ENCODE measurements at regions not wholly inside any gene's neighbourhood (a gene's known extent, or its start where the extent isn't known, plus 50 kb on each side); places are given as distances from the start of the nearest gene placed in this dataset.

DNA sequence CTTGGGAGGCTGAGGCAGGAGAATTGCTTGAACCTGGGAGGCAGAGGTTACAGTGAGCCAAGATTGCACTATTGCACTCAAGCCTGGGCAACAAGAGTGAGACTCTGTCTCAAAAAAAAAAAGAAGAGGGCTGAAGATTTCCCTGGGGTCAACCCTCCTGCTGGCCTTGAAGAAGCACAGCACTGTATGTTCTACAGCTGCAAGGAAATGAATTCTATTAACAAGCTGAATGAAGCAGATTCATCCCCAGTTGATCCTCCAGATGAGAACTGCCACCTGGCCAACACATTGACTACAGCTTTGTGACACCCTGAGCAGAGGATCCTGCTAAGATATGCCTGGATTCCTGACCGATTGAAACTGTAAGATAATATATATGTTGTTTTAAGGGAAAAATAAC is 129.5 kb downstream of the ADSS2 start:
- Histone ChIP-seq H3K9me3 (ENCODE audit: control insufficient read depth, insufficient read depth, low read depth, low read length) (no peaks in the 10 kb centered on the region), H3K4me1 (ENCODE audit: control insufficient read depth, insufficient read depth, low read length) (no peaks in the 10 kb centered on the region; the same call in 1 of the 2 replicates), H3K4me3 (ENCODE audit: low read depth, low read length) (no peak overlapping the region), H3K27ac (ENCODE audit: extremely low read depth, low read depth, low read length) (no peak overlapping the region), H3K36me3 (ENCODE audit: control insufficient read depth in 2 of 2, insufficient read depth in 1 of 2, low read length in 2 of 2) (no peaks in the 10 kb centered on the region)
- POLR2A ChIA-PET: no interaction called here
- CTCF ChIA-PET: interaction anchor here (0.7 kb wide), 1 partner anchor 48 kb away, joined by 3 read pairs; no protein-coding TSS in a partner anchor
- TF ChIP-seq, protein P1, sequence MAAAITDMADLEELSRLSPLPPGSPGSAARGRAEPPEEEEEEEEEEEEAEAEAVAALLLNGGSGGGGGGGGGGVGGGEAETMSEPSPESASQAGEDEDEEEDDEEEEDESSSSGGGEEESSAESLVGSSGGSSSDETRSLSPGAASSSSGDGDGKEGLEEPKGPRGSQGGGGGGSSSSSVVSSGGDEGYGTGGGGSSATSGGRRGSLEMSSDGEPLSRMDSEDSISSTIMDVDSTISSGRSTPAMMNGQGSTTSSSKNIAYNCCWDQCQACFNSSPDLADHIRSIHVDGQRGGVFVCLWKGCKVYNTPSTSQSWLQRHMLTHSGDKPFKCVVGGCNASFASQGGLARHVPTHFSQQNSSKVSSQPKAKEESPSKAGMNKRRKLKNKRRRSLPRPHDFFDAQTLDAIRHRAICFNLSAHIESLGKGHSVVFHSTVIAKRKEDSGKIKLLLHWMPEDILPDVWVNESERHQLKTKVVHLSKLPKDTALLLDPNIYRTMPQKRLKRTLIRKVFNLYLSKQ (tag by site-specific recombination; IDR thresholded peaks at IDR 0.05; ENCODE audit: borderline replicate concordance): no peak
- no peak for TF ChIP-seq ZNF677 (tag by site-specific recombination; IDR thresholded peaks at IDR 0.05)
- no peak for TF ChIP-seq ZNF596 (tag by site-specific recombination; IDR thresholded peaks at IDR 0.05)
- no peak for TF ChIP-seq REPIN1 (tag by site-specific recombination; IDR thresholded peaks at IDR 0.05; ENCODE audit: low read depth)
- no peak for TF ChIP-seq SP7 (tag by site-specific recombination; IDR thresholded peaks at IDR 0.05)
- no peak for TF ChIP-seq CTCF (tag by site-specific recombination; IDR thresholded peaks at IDR 0.05)
- TF ChIP-seq ZBTB17 (tag by site-specific recombination; IDR thresholded peaks at IDR 0.05): no peak
- TF ChIP-seq OVOL3 (tag by site-specific recombination; IDR thresholded peaks at IDR 0.05): no peak

DNA sequence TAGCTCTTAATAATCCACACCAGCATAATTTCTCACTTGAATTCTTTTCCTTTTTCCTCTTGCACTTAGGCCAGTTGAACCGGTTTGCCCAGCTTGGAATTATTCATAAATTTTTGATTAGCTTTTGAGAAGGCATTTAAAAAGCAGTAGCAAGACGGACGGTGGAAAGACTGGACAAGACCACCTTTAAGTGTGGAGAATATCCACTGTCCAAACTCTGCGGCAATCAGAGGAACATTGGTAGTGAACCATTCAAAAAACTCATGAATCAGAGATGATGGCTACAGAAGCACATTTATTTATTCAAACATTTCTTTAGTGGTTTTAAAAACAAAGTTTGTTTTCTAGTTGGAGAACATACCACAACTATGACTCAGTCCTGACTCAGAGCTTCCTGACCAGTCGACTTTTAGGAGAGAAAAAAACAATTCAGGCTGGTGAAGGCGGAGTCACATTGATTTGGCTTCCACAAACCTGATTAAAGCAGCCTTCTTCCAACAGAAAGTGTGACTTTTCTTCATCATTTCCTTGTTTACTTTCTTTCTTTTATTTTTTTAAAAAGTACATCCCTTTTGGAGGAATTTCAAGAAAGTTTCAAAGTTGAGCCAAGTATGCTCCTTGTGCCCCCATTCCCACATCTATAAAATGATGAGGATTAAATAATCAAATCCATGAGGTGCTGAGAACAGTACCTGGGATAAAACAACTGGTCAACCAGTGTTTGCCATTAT is 128.8 kb downstream of the ADSS2 start:
- Histone ChIP-seq H3K4me1 (ENCODE audit: control insufficient read depth, insufficient read depth, low read length) (no peaks in the 10 kb centered on the region; the same call in 1 of the 2 replicates), H3K36me3 (ENCODE audit: control insufficient read depth in 2 of 2, insufficient read depth in 1 of 2, low read length in 2 of 2) (no peaks in the 10 kb centered on the region), H3K9me3 (ENCODE audit: control insufficient read depth, insufficient read depth, low read depth, low read length) (no peaks in the 10 kb centered on the region; the same call in 1 of the 2 replicates), H3K27ac (ENCODE audit: extremely low read depth, low read depth, low read length) (no peak overlapping the region), H3K4me3 (ENCODE audit: low read depth, low read length) (no peak overlapping the region)
- ChIA-PET CTCF (interaction anchor here (0.6 to 0.7 kb wide), 2 partner anchors 49 to 50 kb away, joined by 3 read pairs; no protein-coding TSS in a partner anchor), POLR2A (interaction anchor here (0.5 kb wide), 1 partner anchor 56 kb away, joined by 3 read pairs; no protein-coding TSS in a partner anchor)
- TF ChIP-seq ZFP37 (tag by site-specific recombination; IDR thresholded peaks at IDR 0.05): peak; percentile 40; the same call in 1 of the 2 replicates
- 0 out of 2 replicates have a peak, but pooled peaks have one; percentile 59 for TF ChIP-seq KLF8 (tag by site-specific recombination; IDR thresholded peaks at IDR 0.05)
- TF ChIP-seq, protein P2, sequence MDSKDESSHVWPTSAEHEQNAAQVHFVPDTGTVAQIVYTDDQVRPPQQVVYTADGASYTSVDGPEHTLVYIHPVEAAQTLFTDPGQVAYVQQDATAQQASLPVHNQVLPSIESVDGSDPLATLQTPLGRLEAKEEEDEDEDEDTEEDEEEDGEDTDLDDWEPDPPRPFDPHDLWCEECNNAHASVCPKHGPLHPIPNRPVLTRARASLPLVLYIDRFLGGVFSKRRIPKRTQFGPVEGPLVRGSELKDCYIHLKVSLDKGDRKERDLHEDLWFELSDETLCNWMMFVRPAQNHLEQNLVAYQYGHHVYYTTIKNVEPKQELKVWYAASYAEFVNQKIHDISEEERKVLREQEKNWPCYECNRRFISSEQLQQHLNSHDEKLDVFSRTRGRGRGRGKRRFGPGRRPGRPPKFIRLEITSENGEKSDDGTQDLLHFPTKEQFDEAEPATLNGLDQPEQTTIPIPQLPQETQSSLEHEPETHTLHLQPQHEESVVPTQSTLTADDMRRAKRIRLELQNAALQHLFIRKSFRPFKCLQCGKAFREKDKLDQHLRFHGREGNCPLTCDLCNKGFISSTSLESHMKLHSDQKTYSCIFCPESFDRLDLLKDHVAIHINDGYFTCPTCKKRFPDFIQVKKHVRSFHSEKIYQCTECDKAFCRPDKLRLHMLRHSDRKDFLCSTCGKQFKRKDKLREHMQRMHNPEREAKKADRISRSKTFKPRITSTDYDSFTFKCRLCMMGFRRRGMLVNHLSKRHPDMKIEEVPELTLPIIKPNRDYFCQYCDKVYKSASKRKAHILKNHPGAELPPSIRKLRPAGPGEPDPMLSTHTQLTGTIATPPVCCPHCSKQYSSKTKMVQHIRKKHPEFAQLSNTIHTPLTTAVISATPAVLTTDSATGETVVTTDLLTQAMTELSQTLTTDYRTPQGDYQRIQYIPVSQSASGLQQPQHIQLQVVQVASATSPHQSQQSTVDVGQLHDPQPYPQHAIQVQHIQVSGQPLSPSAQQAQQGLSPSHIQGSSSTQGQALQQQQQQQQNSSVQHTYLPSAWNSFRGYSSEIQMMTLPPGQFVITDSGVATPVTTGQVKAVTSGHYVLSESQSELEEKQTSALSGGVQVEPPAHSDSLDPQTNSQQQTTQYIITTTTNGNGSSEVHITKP (tag by site-specific recombination; IDR thresholded peaks at IDR 0.05): 0 out of 2 replicates have a peak, but pooled peaks have one; percentile 19
- TF ChIP-seq, protein P3, sequence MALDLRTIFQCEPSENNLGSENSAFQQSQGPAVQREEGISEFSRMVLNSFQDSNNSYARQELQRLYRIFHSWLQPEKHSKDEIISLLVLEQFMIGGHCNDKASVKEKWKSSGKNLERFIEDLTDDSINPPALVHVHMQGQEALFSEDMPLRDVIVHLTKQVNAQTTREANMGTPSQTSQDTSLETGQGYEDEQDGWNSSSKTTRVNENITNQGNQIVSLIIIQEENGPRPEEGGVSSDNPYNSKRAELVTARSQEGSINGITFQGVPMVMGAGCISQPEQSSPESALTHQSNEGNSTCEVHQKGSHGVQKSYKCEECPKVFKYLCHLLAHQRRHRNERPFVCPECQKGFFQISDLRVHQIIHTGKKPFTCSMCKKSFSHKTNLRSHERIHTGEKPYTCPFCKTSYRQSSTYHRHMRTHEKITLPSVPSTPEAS (tag by site-specific recombination; IDR thresholded peaks at IDR 0.05): no peak
- peak; percentile 41; the same call in 1 of the 2 replicates for TF ChIP-seq ZNF629 (tag by site-specific recombination; IDR thresholded peaks at IDR 0.05)
- 0 out of 2 replicates have a peak, but pooled peaks have one; percentile 12 for TF ChIP-seq ZNF600 (tag by site-specific recombination; IDR thresholded peaks at IDR 0.05)
- TF ChIP-seq, protein P4, sequence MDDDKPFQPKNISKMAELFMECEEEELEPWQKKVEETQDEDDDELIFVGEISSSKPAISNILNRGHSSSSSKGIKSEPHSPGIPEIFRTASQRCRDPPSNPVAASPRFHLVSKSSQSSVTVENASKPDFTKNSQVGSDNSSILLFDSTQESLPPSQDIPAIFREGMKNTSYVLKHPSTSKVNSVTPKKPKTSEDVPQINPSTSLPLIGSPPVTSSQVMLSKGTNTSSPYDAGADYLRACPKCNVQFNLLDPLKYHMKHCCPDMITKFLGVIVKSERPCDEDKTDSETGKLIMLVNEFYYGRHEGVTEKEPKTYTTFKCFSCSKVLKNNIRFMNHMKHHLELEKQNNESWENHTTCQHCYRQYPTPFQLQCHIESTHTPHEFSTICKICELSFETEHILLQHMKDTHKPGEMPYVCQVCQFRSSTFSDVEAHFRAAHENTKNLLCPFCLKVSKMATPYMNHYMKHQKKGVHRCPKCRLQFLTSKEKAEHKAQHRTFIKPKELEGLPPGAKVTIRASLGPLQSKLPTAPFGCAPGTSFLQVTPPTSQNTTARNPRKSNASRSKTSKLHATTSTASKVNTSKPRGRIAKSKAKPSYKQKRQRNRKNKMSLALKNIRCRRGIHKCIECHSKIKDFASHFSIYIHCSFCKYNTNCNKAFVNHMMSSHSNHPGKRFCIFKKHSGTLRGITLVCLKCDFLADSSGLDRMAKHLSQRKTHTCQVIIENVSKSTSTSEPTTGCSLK (tag by site-specific recombination; IDR thresholded peaks at IDR 0.05): no peak
- peak; percentile 83 for TF ChIP-seq PRDM1 (tag by site-specific recombination; IDR thresholded peaks at IDR 0.05)
- TF ChIP-seq, protein P5, sequence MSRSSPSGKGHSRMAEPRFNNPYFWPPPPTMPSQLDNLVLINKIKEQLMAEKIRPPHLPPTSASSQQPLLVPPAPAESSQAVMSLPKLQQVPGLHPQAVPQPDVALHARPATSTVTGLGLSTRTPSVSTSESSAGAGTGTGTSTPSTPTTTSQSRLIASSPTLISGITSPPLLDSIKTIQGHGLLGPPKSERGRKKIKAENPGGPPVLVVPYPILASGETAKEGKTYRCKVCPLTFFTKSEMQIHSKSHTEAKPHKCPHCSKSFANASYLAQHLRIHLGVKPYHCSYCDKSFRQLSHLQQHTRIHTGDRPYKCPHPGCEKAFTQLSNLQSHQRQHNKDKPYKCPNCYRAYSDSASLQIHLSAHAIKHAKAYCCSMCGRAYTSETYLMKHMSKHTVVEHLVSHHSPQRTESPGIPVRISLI (tag by site-specific recombination; IDR thresholded peaks at IDR 0.05): peak; percentile 75
- TF ChIP-seq, protein P6, sequence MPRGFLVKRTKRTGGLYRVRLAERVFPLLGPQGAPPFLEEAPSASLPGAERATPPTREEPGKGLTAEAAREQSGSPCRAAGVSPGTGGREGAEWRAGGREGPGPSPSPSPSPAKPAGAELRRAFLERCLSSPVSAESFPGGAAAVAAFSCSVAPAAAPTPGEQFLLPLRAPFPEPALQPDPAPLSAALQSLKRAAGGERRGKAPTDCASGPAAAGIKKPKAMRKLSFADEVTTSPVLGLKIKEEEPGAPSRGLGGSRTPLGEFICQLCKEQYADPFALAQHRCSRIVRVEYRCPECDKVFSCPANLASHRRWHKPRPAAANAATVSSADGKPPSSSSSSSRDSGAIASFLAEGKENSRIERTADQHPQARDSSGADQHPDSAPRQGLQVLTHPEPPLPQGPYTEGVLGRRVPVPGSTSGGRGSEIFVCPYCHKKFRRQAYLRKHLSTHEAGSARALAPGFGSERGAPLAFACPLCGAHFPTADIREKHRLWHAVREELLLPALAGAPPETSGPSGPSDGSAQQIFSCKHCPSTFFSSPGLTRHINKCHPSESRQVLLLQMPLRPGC (tag by site-specific recombination; IDR thresholded peaks at IDR 0.05): no peak
- TF ChIP-seq ZEB2 (tag by site-specific recombination; IDR thresholded peaks at IDR 0.05): peak; percentile 40; the same call in 1 of the 2 replicates
- no peak for TF ChIP-seq ZNF548 (tag by site-specific recombination; IDR thresholded peaks at IDR 0.05)
